ENCODE measurements at regions not wholly inside any gene's neighbourhood (a gene's known extent, or its start where the extent isn't known, plus 50 kb on each side); places are given as distances from the start of the nearest gene placed in this dataset.

DNA sequence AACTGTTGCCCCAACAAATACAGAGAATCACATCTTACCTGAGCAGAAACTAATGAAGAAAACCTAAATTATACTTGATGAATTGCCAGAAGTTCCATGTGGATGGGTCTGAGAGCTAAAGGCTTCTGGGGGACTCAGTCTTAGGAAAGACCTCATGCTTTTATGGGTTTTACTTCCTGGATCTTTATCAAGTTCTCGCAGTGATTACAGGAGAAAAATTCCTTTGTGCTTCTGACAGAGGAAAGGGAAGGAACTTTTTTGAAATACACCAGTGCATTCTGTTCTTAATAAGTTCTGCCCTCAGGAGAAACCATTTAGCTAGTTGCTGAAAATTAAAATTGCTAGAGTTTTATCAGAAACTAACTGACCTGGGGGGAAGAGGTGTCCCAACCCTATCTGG lies 203.9 kb upstream of the KITLG start:
- Histone ChIP-seq H3K9me3 (no peaks in the 10 kb centered on the region), H3K4me1 (no peaks in the 10 kb centered on the region), H3K27me3 (no peaks in the 10 kb centered on the region), H3K27ac (no peak overlapping the region), H3K4me3 (no peak overlapping the region), H3K36me3 (no peaks in the 10 kb centered on the region)
- no peak for DNase-seq (ENCODE audit: low spot score in 2 of 2)
- intact Hi-C loops (cut with DNase I), result no loop called here
- TF ChIP-seq, protein P1, sequence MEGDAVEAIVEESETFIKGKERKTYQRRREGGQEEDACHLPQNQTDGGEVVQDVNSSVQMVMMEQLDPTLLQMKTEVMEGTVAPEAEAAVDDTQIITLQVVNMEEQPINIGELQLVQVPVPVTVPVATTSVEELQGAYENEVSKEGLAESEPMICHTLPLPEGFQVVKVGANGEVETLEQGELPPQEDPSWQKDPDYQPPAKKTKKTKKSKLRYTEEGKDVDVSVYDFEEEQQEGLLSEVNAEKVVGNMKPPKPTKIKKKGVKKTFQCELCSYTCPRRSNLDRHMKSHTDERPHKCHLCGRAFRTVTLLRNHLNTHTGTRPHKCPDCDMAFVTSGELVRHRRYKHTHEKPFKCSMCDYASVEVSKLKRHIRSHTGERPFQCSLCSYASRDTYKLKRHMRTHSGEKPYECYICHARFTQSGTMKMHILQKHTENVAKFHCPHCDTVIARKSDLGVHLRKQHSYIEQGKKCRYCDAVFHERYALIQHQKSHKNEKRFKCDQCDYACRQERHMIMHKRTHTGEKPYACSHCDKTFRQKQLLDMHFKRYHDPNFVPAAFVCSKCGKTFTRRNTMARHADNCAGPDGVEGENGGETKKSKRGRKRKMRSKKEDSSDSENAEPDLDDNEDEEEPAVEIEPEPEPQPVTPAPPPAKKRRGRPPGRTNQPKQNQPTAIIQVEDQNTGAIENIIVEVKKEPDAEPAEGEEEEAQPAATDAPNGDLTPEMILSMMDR (IDR thresholded peaks at IDR 0.05), result no peak

DNA sequence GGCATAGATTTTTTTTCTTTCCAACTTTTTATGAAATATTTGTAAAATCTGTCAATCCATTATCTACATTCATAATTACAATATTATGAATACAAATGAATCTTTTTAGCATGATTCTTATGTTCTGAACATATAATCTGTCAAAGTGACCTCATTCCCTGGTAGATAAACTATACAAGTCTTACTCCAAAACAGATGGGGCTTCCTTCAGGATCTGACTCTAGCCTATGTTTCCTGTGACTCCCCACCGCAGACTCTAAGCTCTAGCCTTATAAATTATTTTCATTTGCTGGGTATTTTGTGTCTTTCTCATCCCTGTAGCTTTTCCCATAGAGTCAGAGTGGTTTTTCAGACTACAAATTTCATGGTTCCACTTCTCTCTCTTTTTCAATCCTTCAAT lies 202.1 kb upstream of the KITLG start:
- no peak for DNase-seq (ENCODE audit: low spot score in 2 of 2)
- no peak overlapping the region for H3K4me3 ChIP-seq
- intact Hi-C loops (cut with DNase I), result no loop called here
- no peaks in the 10 kb centered on the region for H3K27me3 ChIP-seq
- no peaks in the 10 kb centered on the region for H3K36me3 ChIP-seq
- TF ChIP-seq, protein P1 (IDR thresholded peaks at IDR 0.05), result no peak
- H3K4me1 ChIP-seq, result no peaks in the 10 kb centered on the region
- no peak overlapping the region for H3K27ac ChIP-seq
- H3K9me3 ChIP-seq, result no peaks in the 10 kb centered on the region

DNA sequence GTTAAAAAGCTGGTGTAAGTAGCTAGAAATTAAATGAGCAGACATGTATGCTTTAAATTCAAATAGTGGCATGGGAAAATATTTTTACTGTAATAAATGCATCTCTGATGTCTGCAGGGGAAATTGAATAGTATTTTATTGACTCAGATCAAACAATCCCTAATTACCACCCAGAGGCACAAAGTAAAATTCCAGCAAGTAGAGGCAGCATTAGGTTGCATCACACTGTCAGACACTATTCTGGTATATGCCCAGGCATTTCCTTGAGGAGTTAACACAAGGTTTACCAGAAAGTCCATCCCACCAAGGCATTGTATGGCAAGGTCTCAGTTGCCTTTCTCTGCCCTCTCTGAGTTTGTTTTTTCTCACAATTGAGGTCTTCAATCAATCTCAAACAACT lies 201.6 kb upstream of the KITLG start:
- Histone ChIP-seq H3K4me3 (no peak overlapping the region), H3K4me1 (no peaks in the 10 kb centered on the region), H3K36me3 (no peaks in the 10 kb centered on the region), H3K27me3 (no peaks in the 10 kb centered on the region), H3K9me3 (no peaks in the 10 kb centered on the region), H3K27ac (no peak overlapping the region)
- intact Hi-C loops (cut with DNase I), result no loop called here
- DNase-seq (ENCODE audit: low spot score in 2 of 2), result no peak
- TF ChIP-seq, protein P1 (IDR thresholded peaks at IDR 0.05), result no peak

DNA sequence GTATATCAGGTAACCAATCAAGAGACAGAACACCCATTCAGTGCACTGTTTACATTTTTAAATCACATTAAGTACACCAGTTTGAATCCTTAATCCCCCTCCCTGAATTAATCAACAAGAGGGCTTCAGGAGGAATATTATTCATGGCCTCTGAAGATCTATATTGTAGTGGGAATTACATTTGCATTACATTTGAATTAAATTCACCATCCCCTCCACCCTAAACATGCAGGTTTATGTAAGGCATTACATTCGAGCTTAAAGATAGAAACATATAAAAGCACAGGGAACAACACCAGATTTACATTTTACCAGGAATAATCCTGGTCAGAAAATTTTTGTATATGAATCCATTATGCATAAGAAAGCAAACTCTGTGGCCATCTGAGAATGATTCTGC lies 197.8 kb upstream of the KITLG start:
- no peaks in the 10 kb centered on the region for H3K9me3 ChIP-seq
- DNase-seq (ENCODE audit: low spot score in 2 of 2), result no peak
- TF ChIP-seq, protein P1 (IDR thresholded peaks at IDR 0.05), result no peak
- H3K4me1 ChIP-seq, result no peaks in the 10 kb centered on the region
- H3K27ac ChIP-seq, result no peak overlapping the region
- intact Hi-C loops (cut with DNase I), result no loop called here
- no peaks in the 10 kb centered on the region for H3K27me3 ChIP-seq
- H3K36me3 ChIP-seq, result no peaks in the 10 kb centered on the region
- no peak overlapping the region for H3K4me3 ChIP-seq

DNA sequence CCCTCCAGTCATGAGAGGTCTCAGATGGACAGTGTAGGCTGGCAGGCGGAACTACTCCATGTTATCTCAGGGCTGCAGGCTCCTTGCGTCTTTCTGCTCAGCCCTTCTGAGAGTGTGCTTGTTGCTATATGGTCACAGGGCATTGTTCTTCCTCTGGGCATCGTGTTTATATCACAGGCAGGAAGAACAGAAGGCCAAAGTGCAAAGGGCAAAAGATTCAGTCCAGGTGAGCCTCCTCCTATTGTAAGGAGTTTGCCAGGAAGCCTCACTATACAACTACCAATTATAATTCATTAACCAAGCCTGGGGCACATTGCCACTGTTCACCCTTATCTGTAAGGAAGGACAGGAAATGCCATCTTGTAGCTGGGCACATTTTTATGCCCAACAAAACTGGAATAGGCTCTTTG lies 195.5 kb upstream of the KITLG start:
- no peaks in the 10 kb centered on the region for H3K36me3 ChIP-seq
- H3K9me3 ChIP-seq, result no peaks in the 10 kb centered on the region
- no peak overlapping the region for H3K4me3 ChIP-seq
- no peaks in the 10 kb centered on the region for H3K27me3 ChIP-seq
- TF ChIP-seq, protein P1 (IDR thresholded peaks at IDR 0.05), result no peak
- intact Hi-C loops (cut with DNase I), result loop anchor here (2.0 kb wide), 1 partner anchor 51 kb away; no protein-coding TSS in a partner anchor
- no peak overlapping the region for H3K27ac ChIP-seq
- no peaks in the 10 kb centered on the region for H3K4me1 ChIP-seq
- no peak for DNase-seq (ENCODE audit: low spot score in 2 of 2)

DNA sequence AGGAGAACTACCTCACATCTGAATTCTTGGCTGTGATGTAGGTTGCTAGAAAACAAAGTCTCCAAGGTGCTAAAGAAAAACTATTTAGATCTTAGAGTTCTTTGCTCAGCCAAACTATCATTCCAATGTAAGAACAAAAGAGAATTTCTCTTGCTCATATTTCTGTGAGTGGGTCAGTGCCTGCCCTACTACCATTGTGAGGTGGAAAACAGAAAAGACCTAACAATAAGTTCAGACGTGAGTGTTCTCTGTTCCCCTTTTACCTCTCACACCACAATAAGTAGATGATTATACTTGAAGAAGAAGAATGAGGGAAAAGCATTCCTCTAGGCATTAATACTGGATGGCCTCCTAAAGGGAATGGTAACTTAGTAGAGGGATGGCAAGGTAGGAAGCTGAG lies 187.4 kb upstream of the KITLG start:
- no peaks in the 10 kb centered on the region for H3K27me3 ChIP-seq
- H3K4me1 ChIP-seq, result no peaks in the 10 kb centered on the region
- no peak overlapping the region for H3K4me3 ChIP-seq
- no peaks in the 10 kb centered on the region for H3K9me3 ChIP-seq
- no peak overlapping the region for H3K27ac ChIP-seq
- H3K36me3 ChIP-seq, result no peaks in the 10 kb centered on the region
- intact Hi-C loops (cut with DNase I), result no loop called here
- TF ChIP-seq, protein P1 (IDR thresholded peaks at IDR 0.05), result no peak
- DNase-seq (ENCODE audit: low spot score in 2 of 2), result no peak
